ENCODE measurements at regions not wholly inside any gene's neighbourhood (a gene's known extent, or its start where the extent isn't known, plus 50 kb on each side); places are given as distances from the start of the nearest gene placed in this dataset.

GRCh38 chr4:129603241-129603931, 507.4 kb downstream of the C4orf33 start:
- no peak for FAIRE-seq
- TF ChIP-seq CTCF (IDR thresholded peaks at IDR 0.05; ENCODE audit: insufficient read depth, low read length, severe bottlenecking), result no peak
- no peak for DNase-seq (ENCODE audit: low read depth)
- no peak overlapping the region for H3K4me3 ChIP-seq (ENCODE audit: low read depth, low read length)
- no peaks in the 10 kb centered on the region for H3K27me3 ChIP-seq (ENCODE audit: control insufficient read depth, insufficient read depth, low read length)
- H3K36me3 ChIP-seq (ENCODE audit: control insufficient read depth, insufficient read depth, low read length), result no peaks in the 10 kb centered on the region

- DNase-seq (ENCODE audit: low read depth) (no peak), FAIRE-seq (no peak)
- Histone ChIP-seq H3K27me3 (ENCODE audit: control insufficient read depth, insufficient read depth, low read length) (no peaks in the 10 kb centered on the region), H3K4me3 (ENCODE audit: low read depth, low read length) (no peak overlapping the region), H3K36me3 (ENCODE audit: control insufficient read depth, insufficient read depth, low read length) (no peaks in the 10 kb centered on the region)
- TF ChIP-seq CTCF (IDR thresholded peaks at IDR 0.05; ENCODE audit: insufficient read depth, low read length, severe bottlenecking), result no peak
Measured at GRCh38 chr4:129604632-129605255, 508.8 kb downstream of the C4orf33 start.

- Histone ChIP-seq H3K4me3 (ENCODE audit: low read depth, low read length) (no peak overlapping the region), H3K36me3 (ENCODE audit: control insufficient read depth, insufficient read depth, low read length) (no peaks in the 10 kb centered on the region), H3K27me3 (ENCODE audit: control insufficient read depth, insufficient read depth, low read length) (no peaks in the 10 kb centered on the region)
- FAIRE-seq (no peak), DNase-seq (ENCODE audit: low read depth) (no peak)
- no peak for TF ChIP-seq CTCF (IDR thresholded peaks at IDR 0.05; ENCODE audit: insufficient read depth, low read length, severe bottlenecking)
Measured at GRCh38 chr4:129614611-129615010, 518.7 kb downstream of the C4orf33 start.

- FAIRE-seq, result no peak
- H3K4me3 ChIP-seq (ENCODE audit: low read depth, low read length), result no peak overlapping the region
Measured at GRCh38 chr4:129622566-129622965, 526.6 kb downstream of the C4orf33 start.

GRCh38 chr4:129623233-129623875, 527.4 kb downstream of the C4orf33 start:
- DNase-seq (ENCODE audit: low read depth) (no peak), FAIRE-seq (no peak)
- no peak for TF ChIP-seq CTCF (IDR thresholded peaks at IDR 0.05; ENCODE audit: insufficient read depth, low read length, severe bottlenecking)
- Histone ChIP-seq H3K27me3 (ENCODE audit: control insufficient read depth, insufficient read depth, low read length) (no peaks in the 10 kb centered on the region), H3K36me3 (ENCODE audit: control insufficient read depth, insufficient read depth, low read length) (no peaks in the 10 kb centered on the region), H3K4me3 (ENCODE audit: low read depth, low read length) (no peak overlapping the region)

More at GRCh38 chr4:129622566-129622965, 526.6 kb downstream of the C4orf33 start:
- no peak for DNase-seq (ENCODE audit: low read depth)
- H3K27me3 ChIP-seq (ENCODE audit: control insufficient read depth, insufficient read depth, low read length), result no peaks in the 10 kb centered on the region
- TF ChIP-seq CTCF (IDR thresholded peaks at IDR 0.05; ENCODE audit: insufficient read depth, low read length, severe bottlenecking), result no peak
- no peaks in the 10 kb centered on the region for H3K36me3 ChIP-seq (ENCODE audit: control insufficient read depth, insufficient read depth, low read length)
